ENCODE measurements at regions not wholly inside any gene's neighbourhood (a gene's known extent, or its start where the extent isn't known, plus 50 kb on each side); places are given as distances from the start of the nearest gene placed in this dataset.

- no peak overlapping the region for H3K27ac ChIP-seq
- TF ChIP-seq ZFX (IDR thresholded peaks at IDR 0.05; ENCODE audit: borderline replicate concordance): no peak
- TF ChIP-seq CTCF (IDR thresholded peaks at IDR 0.05): no peak
Observed at GRCh38 chr1:55951291-55951690, 628.1 kb downstream of the PLPP3 start.

- no peak overlapping the region for H3K27ac ChIP-seq
Observed at GRCh38 chr1:55947446-55947845, 631.9 kb downstream of the PLPP3 start.

GRCh38 chr1:55943721-55944435, 635.5 kb downstream of the PLPP3 start:
- TF ChIP-seq ZFX (IDR thresholded peaks at IDR 0.05; ENCODE audit: borderline replicate concordance) (no peak), CTCF (IDR thresholded peaks at IDR 0.05) (no peak)
- H3K27ac ChIP-seq: no peak overlapping the region

More at GRCh38 chr1:55947446-55947845, 631.9 kb downstream of the PLPP3 start:
- TF ChIP-seq ZFX (IDR thresholded peaks at IDR 0.05; ENCODE audit: borderline replicate concordance): no peak
- no peak for TF ChIP-seq CTCF (IDR thresholded peaks at IDR 0.05)

GRCh38 chr1:55943012-55943411, 636.4 kb downstream of the PLPP3 start:
- no peak overlapping the region for H3K27ac ChIP-seq
- TF ChIP-seq CTCF (IDR thresholded peaks at IDR 0.05) (no peak), ZFX (IDR thresholded peaks at IDR 0.05; ENCODE audit: borderline replicate concordance) (no peak)

- no peak overlapping the region for H3K27ac ChIP-seq
- TF ChIP-seq CTCF (IDR thresholded peaks at IDR 0.05) (no peak), ZFX (IDR thresholded peaks at IDR 0.05; ENCODE audit: borderline replicate concordance) (no peak)
Observed at GRCh38 chr1:55939866-55940265, 639.5 kb downstream of the PLPP3 start.

- TF ChIP-seq CTCF (IDR thresholded peaks at IDR 0.05) (no peak), ZFX (IDR thresholded peaks at IDR 0.05; ENCODE audit: borderline replicate concordance) (no peak)
- no peak overlapping the region for H3K27ac ChIP-seq
Observed at GRCh38 chr1:55938861-55939260, 640.5 kb downstream of the PLPP3 start.

GRCh38 chr1:55938376-55938850, 641.0 kb downstream of the PLPP3 start:
- H3K27ac ChIP-seq: no peak overlapping the region
- TF ChIP-seq ZFX (IDR thresholded peaks at IDR 0.05; ENCODE audit: borderline replicate concordance) (no peak), CTCF (IDR thresholded peaks at IDR 0.05) (no peak)

Measured in 22Rv1 (cell line).